SK-N-SH (cell line): ENCODE measurements at regions not wholly inside any gene's neighbourhood (a gene's known extent, or its start where the extent isn't known, plus 50 kb on each side); places are given as distances from the start of the nearest gene placed in this dataset.

Experiments
- CTCF ChIA-PET: fragments of 300-600, 350-600 bp; formaldehyde crosslinking; extraction: SDS; loops from one replicate; lab custom pipeline; 2021; lab: Yijun Ruan, JAX
- POLR2A ChIA-PET: fragments of 350-600 bp; sonication (Branson Sonifier 250); formaldehyde crosslinking; extraction: SDS; loops from one replicate; lab custom pipeline; 2020; ENCODE audit warnings: antibody characterized with exemption, inconsistent platforms; lab: Yijun Ruan, JAX
- DNase-seq: peaks from one replicate; pipeline ENCODE4 v3.0.0; 2012
- H2AFZ ChIP-seq: fragments of 200-600 bp; sonication (generic); 2 replicates; pipeline ENCODE4 v1.8.1; 2016; ENCODE audit warnings: antibody characterized with exemption, mild to moderate bottlenecking, low read depth
- H3F3A ChIP-seq: fragments of 200-600 bp; sonication (generic); replicated peaks from 2 replicates; pipeline ENCODE3; 2016; ENCODE audit warnings: antibody characterized with exemption, mild to moderate bottlenecking; ENCODE audit not compliant: insufficient read depth
- H3K27ac ChIP-seq, 2 experiments: fragments of 200-500 bp in 1 of 2; fragments of 200-600 bp in 1 of 2; sonication (Bioruptor generic) in 1 of 2; sonication (generic), shearing (Covaris generic) in 1 of 2; 2 replicates each; pipeline versions ENCODE4 v1.5.1 to v1.6.1; 2014 to 2016; ENCODE audit warnings: low read depth in 2 of 2, inconsistent platforms in 1 of 2, low read length in 1 of 2, mild to moderate bottlenecking in 1 of 2, mixed read lengths in 1 of 2
- H3K27me3 ChIP-seq: fragments of 200-600 bp; sonication (generic), shearing (Covaris generic); 2 replicates; pipeline ENCODE4 v1.6.1; 2016; ENCODE audit warnings: mixed run types; ENCODE audit not compliant: insufficient read depth
- H3K36me3 ChIP-seq, 2 experiments: fragments of 200-500 bp in 1 of 2; fragments of 200-600 bp in 1 of 2; sonication (Bioruptor generic) in 1 of 2; sonication (generic) in 1 of 2; replicated peaks in 1 of 2; 2 replicates each; pipeline versions ENCODE3 to v1.5.1; 2014 to 2016; ENCODE audit warnings: low read length in 1 of 2, mild to moderate bottlenecking in 1 of 2; ENCODE audit not compliant: insufficient read depth in 2 of 2, control insufficient read depth in 1 of 2
- H3K4me1 ChIP-seq, 2 experiments: fragments of 200-500 bp in 1 of 2; fragments of 200-600 bp in 1 of 2; sonication (Bioruptor generic) in 1 of 2; sonication (generic), shearing (Covaris generic) in 1 of 2; 2 replicates each; pipeline versions ENCODE4 v1.5.1 to v1.6.1; 2014 to 2016; ENCODE audit warnings: low read depth in 1 of 2, low read length in 1 of 2, mixed run types in 1 of 2; ENCODE audit not compliant: insufficient read depth in 2 of 2, control insufficient read depth in 1 of 2
- H3K4me2 ChIP-seq: fragments of 200-600 bp; sonication (generic), shearing (Covaris generic); 2 replicates; pipeline ENCODE4 v1.6.1; 2017; ENCODE audit warnings: mixed run types
- H3K4me3 ChIP-seq, 2 experiments: fragments of 200-500 bp in 1 of 2; fragments of 200-600 bp in 1 of 2; sonication (Bioruptor generic) in 1 of 2; sonication (generic), shearing (Covaris generic) in 1 of 2; 2 replicates each; pipeline versions ENCODE4 v1.5.1 to v1.8.1; 2014 to 2016; ENCODE audit warnings: low read depth in 2 of 2, inconsistent platforms in 1 of 2, low read length in 1 of 2, mild to moderate bottlenecking in 1 of 2, mixed read lengths in 1 of 2, moderate library complexity in 1 of 2
- H3K79me2 ChIP-seq: fragments of 200-600 bp; sonication (generic); 2 replicates; pipeline ENCODE4 v1.8.1; 2017; ENCODE audit warnings: mild to moderate bottlenecking; ENCODE audit not compliant: insufficient read depth
- H3K9ac ChIP-seq: fragments of 200-600 bp; sonication (generic); 2 replicates; pipeline ENCODE4 v1.6.1; 2017; ENCODE audit warnings: mixed run types
- H3K9me2 ChIP-seq: fragments of 200-600 bp; sonication (generic); 2 replicates; pipeline ENCODE4 v1.6.1; 2017; ENCODE audit warnings: mixed run types
- H3K9me3 ChIP-seq: fragments of 200-600 bp; sonication (generic); 2 replicates; pipeline ENCODE4 v1.6.1; 2017; ENCODE audit warnings: mixed run types, mild to moderate bottlenecking, moderate library complexity
- H4K20me1 ChIP-seq: fragments of 200-600 bp; sonication (generic); 2 replicates; pipeline ENCODE4 v1.6.1; 2017; ENCODE audit warnings: mild to moderate bottlenecking, mixed run types; ENCODE audit not compliant: insufficient read depth
- CHD2 ChIP-seq: fragments of 150-350 bp; IDR thresholded peaks from 2 replicates; pipeline ENCODE4 v1.6.1; 2018; ENCODE audit warnings: low read length; ENCODE audit not compliant: partially characterized antibody
- ELF1 ChIP-seq: IDR thresholded peaks from 2 replicates; pipeline ENCODE4 v1.4.0; 2012
- EP300 ChIP-seq, 2 experiments: IDR thresholded peaks; 2 replicates each; pipeline versions ENCODE4 v1.4.0 to v1.6.1; 2012; ENCODE audit warnings: borderline replicate concordance in 1 of 2, low read depth in 1 of 2, low read length in 1 of 2
- EZH2phosphoT487 ChIP-seq: fragments of 200-600 bp; sonication (generic); IDR thresholded peaks from 2 replicates; pipeline ENCODE4 v1.6.1; 2017; ENCODE audit warnings: low read depth, mixed run types, mild to moderate bottlenecking, antibody characterized with exemption, moderate library complexity, borderline replicate concordance
- FOSL2 ChIP-seq: IDR thresholded peaks from 2 replicates; pipeline ENCODE4 v1.4.0; 2012; ENCODE audit warnings: low read depth, mild to moderate bottlenecking, moderate library complexity, borderline replicate concordance
- FOXJ3 ChIP-seq: sonication (generic); formaldehyde crosslinking; IDR thresholded peaks from 2 replicates; pipeline ENCODE4 v1.5.1; 2020; ENCODE audit warnings: mild to moderate bottlenecking, missing genetic modification reagents
- FOXM1 ChIP-seq: IDR thresholded peaks from 2 replicates; pipeline ENCODE4 v1.4.0; 2012; ENCODE audit warnings: low read depth, mild to moderate bottlenecking
- GABPA ChIP-seq: IDR thresholded peaks from 2 replicates; pipeline ENCODE4 v1.4.0; 2012; ENCODE audit warnings: low read depth, mild to moderate bottlenecking
- GATA2 ChIP-seq: sonication (generic); formaldehyde crosslinking; IDR thresholded peaks from 2 replicates; pipeline ENCODE4 v1.5.0; 2020; ENCODE audit warnings: mild to moderate bottlenecking, missing genetic modification reagents
- JUND ChIP-seq: IDR thresholded peaks from 2 replicates; pipeline ENCODE4 v1.4.0; 2012
- MAX ChIP-seq: IDR thresholded peaks from 2 replicates; pipeline ENCODE4 v1.4.0; 2012; ENCODE audit warnings: low read depth
- MEF2A ChIP-seq: IDR thresholded peaks from 2 replicates; pipeline ENCODE4 v1.4.0; 2012; ENCODE audit warnings: low read depth, borderline replicate concordance
- NFIC ChIP-seq: IDR thresholded peaks from 2 replicates; pipeline ENCODE4 v1.4.0; 2012; ENCODE audit warnings: borderline replicate concordance
- NRF1 ChIP-seq: IDR thresholded peaks from 2 replicates; pipeline ENCODE4 v1.6.1; 2012; ENCODE audit warnings: low read depth, mild to moderate bottlenecking, low read length
- PBX3 ChIP-seq: IDR thresholded peaks from 2 replicates; pipeline ENCODE4; 2012
- POLR2AphosphoS5 ChIP-seq: IDR thresholded peaks from 2 replicates; pipeline ENCODE4 v1.6.1; 2012; ENCODE audit warnings: low read depth, low read length
- RAD21 ChIP-seq: IDR thresholded peaks from 2 replicates; pipeline ENCODE4 v1.6.1; 2012; ENCODE audit warnings: mild to moderate bottlenecking, low read length
- RCOR1 ChIP-seq: fragments of 150-350 bp; IDR thresholded peaks from 2 replicates; pipeline ENCODE4 v1.6.1; 2017; ENCODE audit warnings: antibody characterized with exemption, low read length
- REST ChIP-seq: IDR thresholded peaks from 2 replicates; pipeline ENCODE4 v1.6.1; 2012; ENCODE audit warnings: mild to moderate bottlenecking, low read depth, low read length, moderate library complexity
- RFX5 ChIP-seq: IDR thresholded peaks from 2 replicates; pipeline ENCODE4 v1.6.1; 2012; ENCODE audit warnings: mild to moderate bottlenecking, improper control_type of control experiment, low read length
- RXRA ChIP-seq: IDR thresholded peaks from 2 replicates; pipeline ENCODE4 v1.4.0; 2012; ENCODE audit warnings: low read depth, mild to moderate bottlenecking, borderline replicate concordance
- SMC3 ChIP-seq: IDR thresholded peaks from 2 replicates; pipeline ENCODE4 v1.6.1; 2012; ENCODE audit warnings: low read depth, low read length, improper control_type of control experiment
- TAF1 ChIP-seq: IDR thresholded peaks from 2 replicates; pipeline ENCODE4 v1.6.1; 2012; ENCODE audit warnings: low read depth, mild to moderate bottlenecking, low read length, moderate library complexity, borderline replicate concordance
- TCF12 ChIP-seq: IDR thresholded peaks from 2 replicates; pipeline ENCODE4 v1.4.0; 2012
- TEAD4 ChIP-seq: IDR thresholded peaks from 2 replicates; pipeline ENCODE4 v1.4.0; 2012; ENCODE audit warnings: mild to moderate bottlenecking, borderline replicate concordance; ENCODE audit not compliant: insufficient read depth
- USF1 ChIP-seq: IDR thresholded peaks from 2 replicates; pipeline ENCODE4 v1.4.0; 2012; ENCODE audit warnings: low read depth, borderline replicate concordance
- USF2 ChIP-seq: fragments of 150-350 bp; IDR thresholded peaks from 2 replicates; pipeline ENCODE4 v1.6.1; 2017; ENCODE audit warnings: antibody characterized with exemption, low read length, low read depth, borderline replicate concordance
- WGBS: methylation state at CpG from one replicate; pipeline ENCODE4 v1.1.6; 2017; ENCODE audit warnings: low lambda C conversion rate; 5-methylcytosine and 5-hydroxymethylcytosine counted together

- TF ChIP-seq EZH2phosphoT487 = no peak
These were observed 369.7 kb downstream of the OSR1 start (continued) for GRCh38 chr2:18988631-18989232.

GRCh38 chr2:18987592-18988073, 370.8 kb downstream of the OSR1 start:
- Histone ChIP-seq H3K4me1 (peaks cover 4 to 42% of the 10 kb centered on the region in 2 experiments), H3K36me3 (no peaks in the 10 kb centered on the region), H3K4me3 (no peak overlapping the region), H3K4me2 (peak overlapping the region; percentile 25; the same call in 1 of the 2 replicates), H3K79me2 (no peaks in the 10 kb centered on the region), H3K9me3 (no peaks in the 10 kb centered on the region), H4K20me1 (no peaks in the 10 kb centered on the region), H3K27ac (peak overlapping the region; percentile 50 to 81; a peak in 3 of 4 replicates), H3K9ac (peak overlapping the region; percentile 42; the same call in 1 of the 2 replicates), H3F3A (peaks cover 38% of the 10 kb centered on the region), H2AFZ (no peak overlapping the region), H3K27me3 (no peaks in the 10 kb centered on the region), H3K9me2 (no peaks in the 10 kb centered on the region)
- WGBS = 7% methylated on average over 4 of the region's 4 CpGs
- ChIA-PET CTCF (no interaction called here), POLR2A (no interaction called here)
- no peak for DNase-seq
- TF ChIP-seq NRF1 (no peak), TCF12 (peak; percentile 86), REST (0 out of 2 replicates have a peak, but pooled peaks have one; percentile 27), FOSL2 (peak; percentile 95), NFIC (peak; percentile 100), GABPA (no peak), SMC3 (no peak; the same call in 1 of the 2 replicates), RFX5 (no peak), JUND (peak; percentile 86), GATA2 (CRISPR knock-in tag) (no peak), CHD2 (no peak), USF2 (no peak), FOXM1 (no peak), ELF1 (no peak), TEAD4 (peak; percentile 58; the same call in 1 of the 2 replicates), TAF1 (no peak), PBX3 (peak; percentile 87), FOXJ3 (CRISPR knock-in tag) (no peak), EZH2phosphoT487 (no peak), MAX (peak; percentile 57; the same call in 1 of the 2 replicates), POLR2AphosphoS5 (peak; percentile 70; the same call in 1 of the 2 replicates), RCOR1 (no peak), MEF2A (peak; percentile 38; the same call in 1 of the 2 replicates), USF1 (no peak), RAD21 (peak; percentile 53), EP300 (IDR thresholded peaks at IDR 0.05; ENCODE audit: borderline replicate concordance in 1 of 2, low read depth in 1 of 2, low read length in 1 of 2) (peak in 1 of 2 experiments; percentile 82; a peak in 1 of 4 replicates), RXRA (no peak; the same call in 1 of the 2 replicates)
